COLO829 (cell line): ENCODE measurements at regions not wholly inside any gene's neighbourhood (a gene's known extent, or its start where the extent isn't known, plus 50 kb on each side); places are given as distances from the start of the nearest gene placed in this dataset.

Experiments
- DNase-seq: peaks from one replicate; pipeline ENCODE4 v3.0.0; 2012; ENCODE audit warnings: low spot score

DNA sequence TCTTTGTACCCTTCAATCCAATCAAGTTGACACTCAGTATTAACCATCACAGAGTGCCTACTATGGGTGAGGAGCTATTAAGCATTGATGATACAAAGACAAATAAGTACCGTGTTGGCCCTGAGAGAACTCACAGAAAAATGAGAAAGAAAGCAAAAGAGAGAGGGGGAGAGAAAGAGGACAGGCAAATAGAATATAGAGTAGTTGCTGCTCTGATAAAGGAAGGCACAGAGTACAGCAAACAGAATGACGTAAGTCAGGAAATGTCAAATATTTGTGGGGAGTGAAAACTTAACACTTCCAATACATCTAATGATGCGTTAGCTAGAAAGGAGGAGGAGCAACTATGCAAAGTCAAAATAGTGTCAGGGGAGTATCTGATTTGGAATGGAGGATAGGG is 320.6 kb upstream of the KCNH8 start:
- DNase-seq: no peak

DNA sequence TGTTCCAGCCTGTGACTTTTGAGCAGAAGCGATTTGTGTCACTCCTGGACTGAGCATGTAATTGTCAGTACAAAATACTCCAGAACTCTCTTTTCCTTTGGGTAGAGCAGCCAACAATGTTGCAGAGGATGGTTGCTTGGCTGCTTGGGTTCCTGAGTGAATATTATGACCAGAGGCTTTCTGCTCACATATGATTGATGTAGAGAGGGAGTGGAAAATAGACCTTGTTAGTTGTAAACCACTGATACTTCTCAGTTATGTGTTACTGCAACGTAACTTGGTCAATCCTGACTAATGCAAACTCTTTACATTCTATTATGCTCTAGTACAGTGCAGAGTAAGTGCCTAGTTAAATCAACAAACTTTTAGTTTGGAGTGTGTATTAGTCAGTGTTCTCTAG is 322.6 kb upstream of the KCNH8 start:
- DNase-seq: no peak

DNA sequence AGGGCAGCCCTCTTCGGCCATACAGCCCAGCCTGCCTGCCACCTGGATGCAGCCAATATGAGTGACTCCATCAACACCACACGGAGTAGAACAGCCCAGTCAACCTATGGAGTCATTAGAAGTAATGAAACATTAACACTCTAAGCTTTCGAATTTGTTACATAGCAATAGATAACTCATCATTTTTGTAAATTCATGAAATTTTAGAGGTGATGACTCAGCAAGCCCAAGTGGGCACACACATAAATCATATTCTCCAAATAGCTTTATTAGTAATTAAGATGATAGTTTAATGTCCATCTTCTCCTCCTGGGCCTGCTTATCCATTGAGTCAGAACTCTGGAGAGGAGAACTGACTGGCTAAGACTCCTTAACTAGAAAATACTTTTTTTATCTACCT is 335.0 kb upstream of the KCNH8 start:
- no peak for DNase-seq

DNA sequence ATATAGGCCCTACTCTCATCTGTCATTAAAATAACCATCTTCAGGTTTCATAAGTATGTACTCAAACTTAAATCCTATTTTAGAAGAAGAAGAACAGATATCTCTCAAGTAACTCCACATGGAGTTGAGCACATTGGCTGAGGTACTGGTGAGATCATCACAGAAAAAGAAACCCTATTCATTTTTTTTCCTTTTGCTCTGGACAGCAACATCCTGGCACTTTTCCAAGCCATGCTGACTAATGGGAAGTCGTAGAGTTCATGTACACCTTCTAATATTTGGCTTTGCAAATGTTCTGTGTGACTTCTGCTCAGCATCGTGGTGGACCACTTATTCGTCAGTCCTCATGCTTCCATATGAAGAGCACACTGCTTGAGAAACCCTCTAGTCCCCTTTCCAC is 336.0 kb upstream of the KCNH8 start:
- peak; percentile 33 for DNase-seq

DNA sequence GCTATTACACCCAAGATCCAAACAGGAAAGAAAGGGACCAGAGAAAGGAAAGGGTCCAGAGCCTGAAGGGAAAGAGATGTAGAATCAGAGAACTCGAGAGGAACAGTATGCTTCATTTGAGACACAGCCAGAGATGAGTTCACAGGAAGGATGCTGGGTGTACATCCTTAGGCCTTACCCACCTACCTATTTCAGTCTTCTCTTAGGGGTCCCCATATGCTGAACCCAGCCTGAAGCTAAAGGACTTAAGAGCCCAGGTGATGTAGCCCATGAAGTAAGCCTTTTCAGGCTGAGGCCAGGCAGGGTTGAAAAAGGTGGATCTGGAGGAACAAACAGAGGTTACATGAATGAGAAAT is 338.0 kb upstream of the KCNH8 start:
- no peak for DNase-seq

DNA sequence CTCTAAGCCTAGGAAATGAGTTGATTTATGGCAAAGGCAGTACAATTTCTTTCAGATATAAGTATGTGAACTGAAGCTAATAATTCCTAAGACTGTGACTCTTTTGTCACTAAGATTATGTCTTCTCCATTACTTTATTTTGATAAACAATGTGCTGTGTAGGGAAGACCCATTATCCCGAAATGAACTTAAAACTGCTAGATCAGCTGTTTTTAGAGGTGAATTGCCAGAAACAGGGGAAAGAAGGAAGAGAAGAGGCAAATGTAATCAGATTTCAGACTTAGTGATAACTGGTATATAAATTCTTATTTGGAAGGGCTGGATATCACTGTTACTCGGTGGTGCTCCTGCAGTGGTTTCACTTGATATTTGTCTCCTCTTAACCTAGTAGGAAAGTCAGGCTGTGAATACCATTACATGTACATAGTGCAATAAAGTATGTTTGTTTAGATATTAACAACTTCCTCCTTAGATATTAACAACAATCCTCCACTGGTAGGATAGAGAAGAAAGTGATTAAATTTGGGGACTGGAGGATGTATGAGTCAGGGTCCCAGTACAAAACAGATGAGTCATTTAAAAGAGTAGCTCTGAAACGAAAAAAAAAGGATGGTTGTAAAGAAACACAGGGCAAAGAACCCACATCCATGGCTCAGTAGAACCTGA is 338.5 kb upstream of the KCNH8 start:
- DNase-seq: no peak

DNA sequence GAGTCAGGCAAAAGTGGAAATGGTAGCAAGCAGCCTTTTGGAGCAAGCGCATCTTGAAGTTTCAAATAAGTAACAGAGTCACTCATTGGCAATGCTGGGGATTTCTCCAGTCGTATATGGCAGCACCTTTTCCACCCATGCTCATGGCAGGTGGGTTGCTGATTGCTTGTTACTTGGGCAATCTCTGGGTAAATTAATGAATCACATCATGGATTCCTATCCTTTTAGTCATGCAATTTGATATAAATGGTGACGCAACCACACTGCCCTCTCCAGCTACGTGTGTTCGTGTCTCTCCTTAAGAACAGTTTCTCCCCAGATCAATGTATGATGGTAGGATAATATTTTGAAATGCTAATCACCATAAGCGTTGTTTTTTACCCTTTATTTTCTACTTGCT is 339.9 kb upstream of the KCNH8 start:
- no peak for DNase-seq

DNA sequence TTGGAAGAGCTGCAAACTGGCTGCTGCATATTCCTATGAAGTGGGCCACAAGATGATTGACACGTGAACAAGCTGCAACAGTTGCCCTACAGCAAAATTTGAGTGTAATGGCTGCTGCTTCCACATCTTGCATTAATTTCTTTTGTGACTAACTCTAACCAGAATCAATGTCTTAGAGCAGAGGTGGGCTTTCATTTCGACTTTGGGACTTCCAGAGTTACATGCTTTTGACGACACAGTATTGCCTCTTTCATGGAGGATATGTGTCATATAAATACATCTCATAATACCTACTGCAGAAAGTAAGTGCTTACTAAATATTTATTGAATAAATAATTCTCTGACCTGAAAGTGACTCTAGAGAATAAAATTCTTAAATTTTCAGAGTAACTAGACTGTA is 340.7 kb upstream of the KCNH8 start:
- DNase-seq: no peak

DNA sequence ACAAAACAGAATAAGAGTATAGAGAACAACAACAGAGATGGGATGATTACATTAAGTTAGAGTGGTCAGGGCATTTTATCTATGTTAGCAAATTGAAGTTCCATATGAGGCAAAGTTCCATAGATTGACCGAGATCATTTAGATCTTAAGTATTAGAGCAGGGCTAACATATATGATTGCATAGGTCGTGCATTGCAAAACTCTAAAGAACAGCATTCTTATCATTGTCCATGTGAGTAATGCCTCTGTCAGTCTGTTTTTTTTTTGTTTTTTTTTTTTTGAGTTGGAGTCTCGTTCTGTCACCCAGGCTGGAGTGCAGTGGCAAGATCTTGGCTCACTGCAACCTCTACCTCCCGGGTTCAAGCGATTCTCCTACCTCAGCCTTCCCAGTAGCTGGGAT is 341.7 kb upstream of the KCNH8 start:
- no peak for DNase-seq

DNA sequence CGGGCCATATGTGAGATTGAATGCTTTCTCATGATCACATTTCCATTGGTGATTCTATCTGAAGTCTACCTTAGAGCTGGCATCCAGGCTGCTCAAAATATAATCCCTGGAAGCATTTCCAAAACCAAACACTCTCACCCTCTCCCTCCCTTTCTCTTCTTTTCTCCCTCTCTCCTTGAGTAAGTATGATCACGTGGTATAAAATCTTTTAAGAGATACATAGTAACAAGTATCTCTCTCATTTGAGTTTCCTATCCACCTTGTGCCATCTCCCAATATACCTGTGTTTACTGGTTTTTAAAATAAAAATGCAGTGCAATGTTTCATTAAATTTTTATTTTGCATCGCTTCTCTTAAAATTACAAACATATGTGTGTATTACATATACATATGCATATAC is 350.9 kb upstream of the KCNH8 start:
- no peak for DNase-seq

DNA sequence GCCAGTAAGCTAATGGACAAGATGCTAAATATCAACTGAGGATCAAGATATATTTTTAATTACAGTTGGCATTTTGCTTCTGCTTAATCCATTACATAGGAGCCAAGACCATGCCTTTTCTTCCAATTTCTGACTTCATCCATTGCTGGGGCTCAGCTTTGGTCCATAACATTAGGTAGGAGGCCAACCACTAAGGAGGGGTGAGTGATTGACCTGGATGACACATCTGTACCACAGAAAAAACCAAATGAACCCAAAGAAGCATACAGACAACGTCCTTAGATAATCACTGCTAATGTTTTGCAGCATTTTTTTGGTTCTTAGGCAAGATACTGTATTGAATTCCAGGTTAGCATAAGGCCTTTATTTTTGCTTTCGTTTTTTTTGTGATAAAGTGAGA is 353.2 kb upstream of the KCNH8 start:
- DNase-seq: no peak

DNA sequence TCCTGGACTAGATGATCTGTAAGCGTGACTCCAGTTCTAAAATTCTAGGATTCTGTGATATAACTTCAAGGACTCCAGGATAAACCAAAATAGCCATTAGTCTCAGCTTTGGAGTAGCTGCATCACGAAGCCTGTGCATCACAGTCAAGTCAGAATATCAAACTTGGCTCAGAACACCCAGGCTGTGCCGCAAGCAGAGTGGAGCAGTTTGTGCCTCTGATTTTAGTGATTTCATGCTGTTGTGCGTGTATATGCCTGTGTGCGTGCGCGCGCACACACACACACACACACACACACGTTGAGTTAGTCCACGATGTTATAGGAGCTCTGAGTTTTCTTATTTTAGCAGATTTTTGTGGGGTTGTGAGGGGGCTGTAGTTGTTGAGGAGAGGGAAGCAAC is 356.6 kb upstream of the KCNH8 start:
- DNase-seq: no peak

DNA sequence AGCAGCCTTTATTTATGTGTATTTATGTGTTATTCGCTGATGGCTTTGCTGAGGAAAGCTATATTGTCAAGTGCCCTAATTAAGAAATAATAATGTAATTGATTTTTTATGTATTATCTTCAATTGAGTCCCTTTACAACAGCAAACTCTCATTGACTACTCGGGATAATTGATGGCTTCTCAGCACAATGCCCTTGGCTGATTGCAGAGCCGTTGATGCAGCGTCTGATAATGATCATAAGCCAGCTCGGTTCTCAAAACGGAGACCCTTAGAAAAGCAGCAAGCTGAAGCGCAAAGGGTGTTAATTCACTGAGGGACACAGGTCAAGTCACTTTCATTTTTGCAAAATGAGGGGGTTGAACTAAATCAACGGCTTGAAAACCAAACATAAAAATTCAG is 357.1 kb upstream of the KCNH8 start:
- DNase-seq: no peak

DNA sequence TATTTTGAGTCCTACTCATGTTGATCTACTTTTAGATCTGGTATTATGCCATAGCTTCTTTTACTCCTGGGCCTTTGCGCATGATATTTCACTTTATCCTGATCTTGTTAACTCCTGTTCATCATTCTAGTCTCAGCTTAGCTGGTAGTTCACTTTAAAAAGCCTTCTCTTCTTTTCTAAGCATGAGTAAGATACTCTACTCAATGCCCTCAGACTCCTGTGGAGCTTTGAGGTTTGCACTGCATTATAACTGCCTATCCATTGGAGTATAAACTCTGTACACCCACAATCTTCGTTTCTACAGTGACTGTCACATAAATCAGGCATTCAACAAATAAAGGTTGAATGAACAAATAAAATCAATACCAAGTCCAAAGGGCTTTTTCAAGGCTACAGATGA is 357.9 kb upstream of the KCNH8 start:
- no peak for DNase-seq

DNA sequence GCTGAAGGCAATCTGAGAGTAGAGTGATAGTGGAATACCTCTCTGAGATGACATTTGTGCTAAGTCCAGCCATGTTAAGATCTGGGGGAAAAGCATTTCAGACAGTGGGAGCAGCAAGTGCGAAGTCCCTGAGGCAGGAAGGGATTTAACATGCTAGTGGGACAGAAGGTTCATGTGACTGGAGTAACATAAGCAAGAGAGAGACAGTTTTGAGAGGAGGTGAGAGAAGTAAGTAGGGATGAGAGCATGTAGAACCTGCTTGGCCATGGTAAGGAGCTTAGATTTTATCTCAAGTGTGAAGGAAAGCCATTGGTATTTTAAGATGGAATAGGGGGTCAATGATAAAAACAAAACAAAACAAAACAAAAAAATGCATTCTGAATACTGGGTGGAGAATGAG is 358.6 kb upstream of the KCNH8 start:
- no peak for DNase-seq

DNA sequence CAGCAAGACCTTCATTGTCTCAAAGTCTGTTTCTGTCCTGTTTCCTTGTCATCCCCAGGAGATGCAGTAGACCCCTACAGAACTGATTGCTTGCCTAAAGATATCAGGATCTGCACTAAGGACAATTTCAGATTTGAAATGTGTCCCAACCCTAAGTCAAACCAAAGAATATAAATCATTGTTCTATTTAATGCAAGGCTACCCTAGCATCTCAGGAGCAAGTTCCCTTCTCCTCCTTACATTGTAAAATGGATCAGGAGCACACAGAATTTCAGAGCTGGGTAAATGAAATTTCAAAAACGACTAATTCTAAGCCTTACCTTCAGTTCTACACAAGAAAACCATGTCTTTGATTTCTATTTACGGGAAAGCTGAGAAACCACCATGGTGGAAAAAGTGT is 360.9 kb upstream of the KCNH8 start:
- DNase-seq: no peak

DNA sequence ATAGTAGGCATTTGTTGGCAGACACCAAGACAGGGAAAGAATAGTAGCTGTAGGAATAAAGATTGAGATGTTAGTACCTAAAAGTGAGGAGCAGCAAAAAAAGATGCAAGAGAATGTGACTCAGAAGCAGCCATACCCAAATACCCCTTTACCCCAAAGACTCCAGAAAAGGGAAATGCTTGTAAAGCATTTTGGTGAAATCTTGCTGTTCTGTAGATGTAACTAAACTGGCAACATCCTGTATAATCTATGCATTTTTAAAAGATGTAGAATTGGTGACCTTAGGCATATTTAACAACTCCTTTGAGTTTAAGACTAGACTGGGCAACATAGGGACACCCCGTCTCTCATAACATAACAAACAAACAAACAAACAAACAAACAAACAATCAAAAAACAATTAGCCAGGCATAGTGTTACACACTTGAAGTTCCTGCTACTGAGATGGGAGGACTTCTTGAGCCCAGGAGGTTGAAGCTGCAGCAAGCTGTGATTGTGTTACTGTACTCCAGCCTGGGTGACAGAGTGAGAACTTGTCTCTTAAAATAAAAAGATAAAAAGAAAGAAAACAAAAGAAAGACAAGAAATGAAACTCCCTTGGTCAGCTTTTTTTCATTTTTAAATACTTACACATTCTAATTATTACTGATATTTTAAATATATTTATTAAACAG is 361.5 kb upstream of the KCNH8 start:
- DNase-seq: no peak

DNA sequence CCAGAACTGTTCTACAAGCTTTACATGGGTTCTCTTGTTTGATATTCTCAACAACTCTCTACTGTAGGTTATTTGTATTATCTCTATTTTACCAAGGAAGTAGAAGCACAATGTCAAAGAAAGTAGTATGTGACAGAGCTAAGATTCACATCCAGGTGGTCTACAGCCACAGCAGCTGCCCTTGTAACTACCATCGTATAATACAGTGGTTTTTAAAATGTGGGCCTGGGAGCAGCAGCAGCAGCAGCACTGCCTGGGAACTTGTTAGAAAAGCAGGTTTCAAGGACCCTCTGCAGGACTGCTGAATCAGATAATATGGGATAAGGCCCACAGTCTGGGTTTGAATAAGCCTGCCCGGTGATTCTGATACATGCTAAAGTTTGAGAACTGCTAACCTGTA is 357.1 kb upstream of the SATB1 start:
- no peak for DNase-seq

DNA sequence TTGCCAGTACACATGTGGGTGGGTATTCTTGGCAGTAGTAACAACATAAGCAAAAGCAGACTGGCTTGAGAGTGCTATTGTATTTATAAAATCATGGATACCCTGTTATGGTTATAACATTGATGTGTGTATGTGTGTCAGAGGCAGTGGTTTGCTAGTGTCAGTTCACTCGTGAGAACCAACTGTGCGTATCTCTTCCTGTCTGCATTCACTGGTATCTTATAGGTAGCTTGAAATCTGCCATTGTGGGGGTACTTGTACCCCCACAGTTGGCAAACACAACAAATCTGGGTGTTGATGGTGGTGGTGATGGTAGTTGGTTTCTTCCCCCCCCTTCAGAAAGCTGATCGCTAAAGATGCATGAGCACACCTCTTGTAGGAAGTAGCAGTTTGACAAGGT is 355.8 kb upstream of the SATB1 start:
- no peak for DNase-seq

DNA sequence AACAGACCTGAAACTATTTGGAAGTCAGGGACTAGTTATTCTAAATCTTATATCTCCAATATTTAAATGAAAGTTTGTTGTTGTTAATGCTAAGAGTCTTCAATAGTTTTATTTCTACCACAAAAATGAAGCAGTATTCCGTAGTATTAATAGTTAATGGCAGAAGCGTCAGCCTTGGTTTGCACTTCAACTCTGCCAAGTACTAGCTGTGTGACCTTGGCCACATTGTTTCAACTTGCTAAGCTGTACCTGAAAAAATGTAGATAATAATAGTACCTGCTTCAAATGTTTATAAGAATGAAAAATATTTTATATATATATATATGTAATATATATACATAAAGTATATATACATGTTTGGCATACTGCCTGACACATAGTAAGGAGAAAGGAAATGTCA is 354.6 kb upstream of the SATB1 start:
- DNase-seq: no peak

DNA sequence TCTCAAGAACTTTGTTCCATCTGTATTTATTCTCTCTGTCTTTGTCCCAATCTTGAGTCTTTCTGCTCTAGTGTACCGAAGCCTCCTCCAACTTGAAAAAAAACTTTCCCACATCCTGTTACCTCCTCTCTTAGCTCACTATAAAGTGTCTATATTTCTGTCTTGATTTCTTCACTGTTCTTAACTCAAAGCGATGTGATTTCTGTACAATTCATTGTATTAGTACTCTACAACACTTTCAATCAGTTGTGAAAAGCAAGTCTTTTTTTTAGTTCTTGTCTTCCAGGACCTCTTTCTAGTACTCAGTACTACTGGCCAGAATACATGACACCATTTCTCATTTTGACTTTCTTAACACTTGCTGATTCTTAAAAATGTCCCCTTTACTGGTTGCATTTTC is 353.5 kb upstream of the SATB1 start:
- no peak for DNase-seq

DNA sequence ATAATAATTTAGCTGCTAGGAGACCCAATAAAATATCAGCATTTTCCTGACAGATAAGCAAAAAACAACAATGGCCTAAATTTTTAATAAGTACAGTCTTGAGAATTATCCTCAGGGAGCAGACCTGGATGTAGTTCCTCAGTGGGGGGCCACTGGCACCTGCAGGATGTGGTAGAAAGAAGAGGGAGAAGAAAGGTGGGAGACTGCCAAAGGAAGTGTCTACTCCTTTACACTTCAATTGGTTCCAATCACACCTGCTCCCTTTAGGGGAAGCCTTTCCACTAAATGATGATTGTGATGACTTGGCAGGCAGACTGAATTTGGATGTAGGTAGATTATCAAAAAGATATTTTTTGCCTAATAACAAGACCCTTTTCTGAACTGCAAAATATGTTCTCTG is 353.0 kb upstream of the SATB1 start:
- DNase-seq: no peak

DNA sequence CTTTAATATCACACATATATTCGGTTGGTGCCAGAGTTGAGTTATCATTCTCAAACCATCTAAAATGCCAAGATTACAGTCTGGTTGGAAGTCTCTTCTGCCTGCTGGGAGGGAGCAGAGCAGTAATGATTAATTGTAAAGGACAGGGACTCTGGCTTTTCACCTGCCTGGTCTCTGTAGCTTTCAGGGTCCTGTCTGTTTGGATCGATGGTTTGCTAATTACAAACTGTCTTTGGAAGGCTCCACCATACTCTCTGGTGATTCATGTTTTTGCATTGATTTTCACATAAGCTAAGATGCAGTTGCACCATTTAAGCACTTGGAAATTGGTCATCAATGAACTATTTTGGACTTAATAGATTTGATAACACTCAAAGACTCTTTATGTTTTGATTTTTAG is 350.4 kb upstream of the SATB1 start:
- DNase-seq: no peak

DNA sequence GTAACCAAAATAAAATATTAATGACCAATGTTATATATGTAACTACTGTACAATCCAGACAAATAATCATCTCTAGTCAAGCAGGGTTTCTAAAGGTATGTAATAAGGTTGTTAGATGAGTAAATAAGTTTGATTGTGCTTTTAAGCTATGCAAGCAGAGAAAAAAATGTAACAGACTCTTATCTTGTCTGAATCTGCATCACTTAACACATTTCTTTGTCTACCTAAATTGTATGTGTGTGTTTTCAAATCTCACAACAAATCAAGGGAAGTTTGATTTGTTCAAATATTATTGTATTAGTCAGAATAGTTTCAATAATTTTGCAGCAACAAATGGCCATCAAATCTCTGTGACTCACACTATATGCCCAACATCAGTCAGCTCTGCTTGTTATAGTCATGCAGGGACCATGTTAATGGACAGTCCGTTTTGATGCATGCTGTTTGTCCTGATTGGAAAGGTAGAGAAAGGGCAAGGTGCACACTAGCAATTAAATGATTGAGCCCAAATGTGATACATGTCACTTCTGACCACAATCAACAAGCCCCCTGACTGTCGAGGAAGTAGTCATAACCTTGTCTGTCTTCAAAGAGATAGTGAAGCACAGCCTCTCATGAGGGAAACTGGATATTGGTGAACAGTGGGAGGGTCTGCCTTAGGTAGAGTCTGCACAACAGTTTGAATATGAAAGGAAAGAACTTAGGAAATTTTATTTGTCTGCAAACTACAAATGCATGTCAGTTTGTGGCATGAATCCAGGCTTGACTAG is 349.4 kb upstream of the SATB1 start:
- DNase-seq: no peak
